HG03521 (cell line): ENCODE measurements at regions not wholly inside any gene's neighbourhood (a gene's known extent, or its start where the extent isn't known, plus 50 kb on each side); places are given as distances from the start of the nearest gene placed in this dataset.

Experiments used
- ATAC-seq: cut with Tn5 transposase; IDR thresholded peaks from one replicate; pipeline ENCODE4 v1.9.1; 2021; ENCODE audit warnings: mild to moderate bottlenecking, moderate library complexity; ENCODE audit not compliant: unreplicated experiment

DNA sequence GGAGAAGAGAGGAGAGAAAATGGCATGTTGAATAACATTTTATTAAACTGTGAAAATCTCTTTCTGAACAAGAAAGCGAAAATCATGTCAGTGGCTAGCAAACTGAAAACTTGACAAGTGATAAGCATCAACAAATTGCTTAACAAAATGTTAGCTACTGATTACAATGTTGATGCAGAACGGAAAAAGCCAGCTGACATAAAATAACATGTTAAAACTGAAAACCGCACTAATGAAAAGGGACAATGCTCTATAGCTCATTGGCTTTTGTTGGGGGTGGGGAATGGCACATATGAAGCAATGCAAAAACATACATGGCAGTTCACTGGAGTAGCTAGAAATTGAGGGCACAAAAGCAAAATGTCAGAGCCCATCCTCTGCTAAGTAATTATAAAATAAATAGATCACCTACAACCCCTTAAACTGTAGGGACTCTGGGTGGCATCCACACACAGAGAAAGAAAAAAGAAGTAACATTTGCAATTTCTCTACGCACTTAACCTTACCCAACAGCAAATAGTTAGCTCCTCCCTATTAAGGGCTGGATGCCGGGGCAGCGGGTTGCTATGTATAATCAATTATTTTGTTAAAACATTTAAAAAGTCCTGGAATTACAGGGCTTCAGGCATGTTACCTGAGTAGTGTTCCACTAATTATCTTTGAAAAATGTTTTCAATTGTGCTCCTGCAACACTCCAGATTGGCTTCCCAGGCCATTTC, 129.2 kb upstream of the USP15 start:
- ATAC-seq = no peak

DNA sequence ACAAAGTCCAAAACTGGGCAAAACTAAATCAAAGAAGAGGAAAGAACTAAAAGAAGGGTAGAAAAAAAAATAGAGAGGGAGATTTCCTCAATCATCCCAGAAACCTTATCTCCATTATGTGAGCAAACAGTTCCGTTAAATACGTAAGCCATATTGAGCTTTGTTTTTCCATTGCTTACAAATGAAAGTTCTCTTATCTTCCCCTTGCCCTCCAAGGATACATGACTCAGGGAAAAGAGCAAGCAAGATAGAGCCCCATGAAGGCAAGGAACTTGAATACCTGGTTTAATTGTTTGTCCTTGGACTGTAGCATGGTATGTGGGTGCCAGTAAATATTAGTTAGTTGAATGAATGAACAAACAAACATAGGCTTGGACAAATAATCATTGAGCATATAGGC, 126.8 kb upstream of the USP15 start:
- ATAC-seq = no peak

DNA sequence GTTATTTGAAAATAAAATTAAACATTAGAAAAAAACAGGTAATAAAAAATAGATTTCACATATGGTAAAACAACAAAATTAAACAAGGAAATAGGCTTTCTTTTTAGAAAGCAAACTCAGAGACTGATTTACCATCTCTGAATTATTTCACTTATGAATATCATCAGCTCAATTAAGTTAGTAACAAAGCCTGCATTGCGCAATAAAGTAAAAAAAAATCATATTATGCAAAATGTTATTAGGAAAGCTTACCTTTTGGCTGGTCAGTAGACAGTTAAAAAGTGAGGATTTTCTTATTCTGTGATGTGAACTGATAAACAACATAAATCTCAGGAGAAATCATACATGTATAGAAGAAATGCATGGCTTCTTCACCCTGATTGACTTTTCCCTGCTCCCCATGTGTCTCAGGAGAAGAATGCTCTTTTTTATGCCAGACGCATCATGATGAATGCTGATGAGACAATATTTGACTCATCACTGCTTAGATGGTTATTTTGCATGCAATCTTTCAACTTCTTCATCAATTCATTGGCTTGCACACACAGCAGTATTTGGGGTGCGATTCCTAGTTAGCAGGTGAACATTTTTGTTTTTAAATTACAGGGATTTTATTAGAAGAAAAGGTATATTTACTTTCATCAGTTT, 124.5 kb upstream of the USP15 start:
- ATAC-seq = no peak

DNA sequence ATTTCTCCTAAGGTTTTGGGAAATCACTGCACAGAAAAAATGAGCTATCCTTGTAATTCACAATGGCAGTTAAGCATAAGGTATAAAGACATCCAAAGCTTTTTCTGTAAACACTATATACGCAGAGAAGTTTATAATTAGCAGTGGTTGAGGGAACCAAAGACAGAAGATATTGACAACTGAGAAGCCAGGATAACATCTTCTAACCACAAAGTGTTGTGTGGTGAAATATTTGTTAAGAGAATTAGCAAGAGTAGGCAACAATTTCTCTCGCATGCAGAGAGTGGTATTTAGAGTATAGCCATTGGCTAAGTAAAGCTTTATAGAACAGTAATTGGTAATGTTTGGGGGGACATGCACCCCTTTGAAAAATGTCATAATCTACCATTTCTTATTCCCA, 123.7 kb upstream of the USP15 start:
- no peak for ATAC-seq

DNA sequence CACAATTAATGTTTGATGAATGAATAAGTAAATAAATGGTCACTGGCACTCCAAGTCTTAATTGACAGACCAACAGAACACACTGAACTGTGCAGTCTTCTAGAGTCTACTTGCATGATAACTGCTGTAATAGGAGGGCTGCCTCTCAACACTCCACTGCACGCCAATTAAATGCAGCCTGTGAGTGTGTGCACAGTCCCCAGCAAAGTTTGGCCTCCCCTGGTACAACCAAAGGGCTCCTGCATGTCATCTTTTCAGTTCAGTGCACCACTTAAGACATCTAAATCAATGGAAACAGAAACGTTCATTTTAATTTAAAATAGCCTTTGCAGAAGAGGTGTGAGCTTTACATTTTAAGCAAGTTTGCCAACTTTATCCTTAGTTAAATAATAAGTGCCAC, 121.7 kb upstream of the USP15 start:
- ATAC-seq = no peak

DNA sequence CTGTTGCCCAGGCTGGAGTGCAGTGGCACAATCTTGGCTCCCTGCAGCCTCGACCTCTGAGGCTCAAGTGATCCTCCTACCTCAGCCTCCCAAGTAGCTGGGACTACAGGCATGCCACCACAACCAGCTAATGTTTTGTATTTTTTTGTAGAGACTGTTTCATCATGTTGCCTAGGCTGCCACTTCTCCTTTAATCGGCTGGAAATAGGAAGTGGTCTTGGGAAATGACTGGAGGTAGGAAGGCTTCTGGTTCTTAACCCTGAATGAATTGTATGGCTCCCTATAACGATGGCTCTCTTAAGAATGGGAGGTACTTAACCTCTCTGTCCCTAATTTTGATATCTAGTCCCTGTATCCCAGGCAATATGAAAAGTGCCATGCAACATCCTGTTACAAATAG, 113.9 kb upstream of the USP15 start:
- no peak for ATAC-seq

DNA sequence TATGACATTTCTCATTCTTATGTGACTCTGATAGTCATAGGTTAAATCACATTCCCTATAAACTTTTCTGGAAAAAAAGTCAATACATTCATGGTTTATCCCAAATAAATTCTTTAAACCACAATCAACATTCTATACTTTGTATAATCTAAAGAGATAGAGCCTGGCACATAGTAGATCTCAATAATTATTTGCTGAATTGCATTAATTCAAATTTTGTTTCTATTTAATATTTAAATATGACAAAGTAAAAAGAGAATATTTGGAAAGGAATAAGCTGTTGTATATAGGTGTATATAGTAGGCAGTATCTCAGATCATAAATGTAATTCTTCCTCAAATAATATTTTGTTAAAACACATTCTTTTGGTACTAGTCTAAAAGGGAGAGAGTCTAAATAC, 102.2 kb upstream of the USP15 start:
- no peak for ATAC-seq

DNA sequence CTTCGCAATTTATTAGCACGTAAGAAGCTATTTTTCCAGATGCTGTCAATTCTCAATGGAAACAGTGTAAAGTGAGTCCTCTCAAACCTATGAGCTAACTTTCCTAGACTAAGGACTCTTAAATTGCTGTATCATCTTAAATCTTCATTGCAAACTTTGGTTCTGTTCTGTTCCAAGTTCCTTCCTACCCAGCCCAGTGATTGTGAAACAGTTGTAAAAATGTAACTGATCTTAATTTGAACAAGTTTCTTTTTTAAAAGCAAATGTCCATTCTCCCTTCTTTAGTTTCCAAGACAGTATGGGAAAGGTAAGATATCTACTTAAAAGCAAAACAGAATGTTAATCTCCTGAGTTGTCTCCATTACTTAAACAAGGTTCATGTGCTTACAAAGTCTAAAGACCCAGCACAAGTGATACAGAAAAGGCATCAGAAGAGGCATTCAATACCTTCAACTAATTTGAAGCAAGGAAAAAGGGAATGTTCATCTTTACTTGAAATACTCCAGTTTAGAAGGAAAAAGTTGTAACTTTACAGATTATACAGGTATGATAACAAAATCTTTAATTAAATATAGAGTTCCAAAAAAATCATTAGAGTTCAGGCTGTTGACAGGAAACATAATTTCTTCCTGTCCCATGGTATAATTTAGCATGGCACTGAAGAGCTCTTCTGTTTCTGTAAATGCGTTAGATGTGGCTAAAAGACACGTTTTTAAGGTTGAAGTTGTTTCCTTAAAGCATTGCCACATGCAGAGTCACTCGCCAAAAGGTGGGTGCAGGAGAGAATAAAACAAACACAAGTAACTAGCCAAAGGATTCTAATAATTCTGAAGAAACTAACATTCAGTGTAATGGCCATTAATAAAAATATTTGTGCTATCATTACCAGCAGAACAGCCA, 101.5 kb upstream of the USP15 start:
- ATAC-seq = no peak

DNA sequence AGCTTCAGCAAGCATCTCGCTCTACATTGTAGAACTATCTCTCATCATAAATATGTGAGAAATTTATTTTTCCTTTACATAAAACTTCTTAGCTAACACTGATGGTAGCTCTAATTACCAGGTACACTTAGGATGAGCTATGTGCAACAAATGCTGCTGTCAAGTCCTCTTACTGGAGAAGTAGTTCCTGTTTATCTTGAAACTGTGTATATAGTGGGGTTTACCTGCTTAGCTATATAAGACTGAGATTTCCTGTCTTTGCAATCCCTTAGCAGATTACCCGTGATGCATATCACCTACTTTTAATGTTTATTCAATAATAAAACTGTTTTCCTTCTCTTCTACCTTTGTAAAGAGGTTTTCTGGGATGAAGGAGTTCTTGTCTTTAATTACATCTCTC, 98.0 kb upstream of the USP15 start:
- no peak for ATAC-seq

DNA sequence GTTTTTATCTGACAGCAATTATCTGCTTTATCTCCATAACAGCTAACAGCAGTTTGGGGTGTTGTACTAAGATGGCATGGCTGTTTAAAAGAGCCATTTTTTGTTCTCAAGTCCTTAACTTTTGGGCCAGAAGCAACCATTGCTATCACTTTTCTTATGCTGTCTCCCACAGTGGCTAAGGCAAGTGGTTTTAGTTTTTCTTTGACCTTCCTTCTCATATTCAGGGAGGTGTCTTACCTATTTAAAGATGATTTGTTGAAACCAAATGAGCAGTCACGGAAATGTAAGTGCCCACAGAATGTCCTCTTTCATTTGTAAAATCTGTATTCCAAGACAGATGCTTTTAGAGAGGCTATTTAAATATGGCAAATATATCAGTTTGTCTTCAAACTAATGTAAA, 96.8 kb upstream of the USP15 start:
- no peak for ATAC-seq

DNA sequence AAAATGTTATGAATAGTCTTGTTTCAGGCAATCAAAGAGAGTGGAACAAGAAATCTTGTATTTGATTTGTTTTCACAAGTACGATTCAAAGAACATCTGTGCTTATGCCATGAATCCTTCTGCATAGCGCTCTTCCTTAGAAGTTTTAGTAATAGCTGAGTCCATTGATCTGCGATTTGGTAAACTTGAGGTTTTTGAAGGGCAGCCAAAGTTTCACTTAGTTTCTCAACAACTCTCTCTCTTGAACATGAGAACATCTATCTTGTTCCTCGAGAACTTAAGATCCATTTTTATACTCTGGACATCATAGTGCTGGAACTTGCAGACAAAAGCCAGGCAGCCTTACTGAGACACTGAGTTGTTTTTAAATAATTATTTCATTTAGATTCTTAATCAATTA, 96.2 kb upstream of the USP15 start:
- no peak for ATAC-seq

DNA sequence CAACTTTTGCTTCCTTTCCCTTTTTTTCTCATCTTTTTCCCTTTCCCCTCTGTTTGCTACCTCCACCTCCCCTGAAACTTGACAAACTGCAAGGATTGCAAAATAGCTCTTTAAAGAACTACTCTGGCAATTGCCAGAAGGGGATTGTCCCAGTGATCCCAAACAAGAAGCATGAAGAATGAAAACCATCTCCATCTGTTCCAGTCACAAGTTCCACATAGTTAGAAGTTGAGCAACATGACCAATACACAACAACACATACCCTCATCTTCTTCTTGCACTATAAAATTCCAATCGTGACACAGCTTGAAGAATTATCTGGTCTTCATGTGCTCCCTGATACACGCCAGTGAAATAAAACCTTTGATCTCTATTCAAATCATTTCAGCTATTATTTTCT, 93.7 kb upstream of the USP15 start:
- ATAC-seq = no peak

DNA sequence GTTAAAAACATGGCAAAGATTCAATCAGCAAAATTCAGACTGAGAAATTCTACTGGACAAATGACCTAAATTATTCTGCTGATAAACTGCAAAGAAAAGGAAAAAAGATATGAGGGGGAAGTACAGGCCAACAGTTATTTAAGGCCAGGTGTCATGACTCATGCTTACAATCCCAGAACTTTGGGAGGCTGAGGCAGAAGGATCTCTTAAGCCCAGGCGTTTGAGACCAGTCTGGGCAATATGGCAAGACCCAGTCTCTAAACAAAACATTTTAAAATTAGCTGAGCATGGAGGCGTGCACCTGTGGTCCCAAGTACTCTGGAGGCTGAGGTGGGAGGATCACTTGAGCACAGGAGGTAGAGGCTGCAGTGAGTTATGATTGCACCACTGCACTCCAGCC, 91.8 kb upstream of the USP15 start:
- no peak for ATAC-seq

DNA sequence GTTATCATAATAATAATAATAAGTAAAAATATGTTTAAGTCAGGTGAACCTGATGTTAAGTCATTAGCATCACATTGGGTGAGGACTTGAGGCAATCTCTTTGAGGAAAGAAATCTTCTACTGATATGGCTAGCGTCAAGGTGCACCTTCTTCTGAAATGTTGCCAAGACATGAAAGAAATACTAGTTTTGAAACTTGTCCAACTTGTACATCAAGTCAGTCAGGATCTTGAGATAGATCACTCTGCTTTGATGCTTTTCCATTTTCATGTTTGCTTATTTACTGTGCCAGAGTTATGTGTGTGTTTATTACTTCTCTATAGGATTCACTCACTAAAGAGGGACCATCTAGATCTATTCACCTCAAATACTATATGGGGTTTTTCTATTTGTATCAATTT, 90.0 kb upstream of the USP15 start:
- ATAC-seq = no peak

DNA sequence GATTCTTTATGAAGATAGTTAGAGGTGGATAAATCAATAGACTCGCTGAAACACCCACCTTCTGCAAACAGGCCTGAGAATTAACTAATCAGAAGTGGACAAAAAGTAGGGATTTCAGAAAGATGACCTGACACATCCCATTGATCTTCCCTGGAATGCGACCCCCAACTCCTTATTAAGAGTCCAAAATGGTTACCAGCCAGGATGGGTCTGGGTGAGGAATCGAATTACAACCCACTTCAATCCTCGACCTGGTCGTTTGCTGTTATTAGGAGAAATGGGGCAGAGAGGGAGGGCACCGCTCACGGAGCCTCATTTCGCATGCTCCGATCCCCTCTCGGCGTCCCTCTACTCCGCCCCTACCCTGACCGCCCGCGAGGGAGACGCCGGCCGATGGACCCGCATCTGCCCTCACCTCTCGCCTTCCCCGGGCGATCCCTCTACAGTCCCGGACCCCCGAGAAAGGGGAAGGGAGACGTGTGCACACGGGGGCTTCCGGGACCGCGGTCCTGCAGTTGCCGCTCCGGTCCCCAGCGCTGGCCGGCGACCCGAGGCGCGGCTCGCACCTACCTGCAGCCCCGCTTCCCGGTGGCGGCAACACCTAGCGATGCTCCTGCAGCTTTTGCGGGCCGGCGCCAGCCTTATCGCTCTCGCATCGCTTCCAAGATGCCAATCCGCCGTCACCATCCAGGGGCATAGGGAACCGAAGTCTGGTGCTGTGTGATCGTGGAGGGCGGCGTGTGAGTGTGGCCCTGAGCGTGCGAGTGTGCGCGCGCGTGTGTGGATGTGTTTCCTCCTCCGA, 69.3 kb upstream of the USP15 start:
- no peak for ATAC-seq

DNA sequence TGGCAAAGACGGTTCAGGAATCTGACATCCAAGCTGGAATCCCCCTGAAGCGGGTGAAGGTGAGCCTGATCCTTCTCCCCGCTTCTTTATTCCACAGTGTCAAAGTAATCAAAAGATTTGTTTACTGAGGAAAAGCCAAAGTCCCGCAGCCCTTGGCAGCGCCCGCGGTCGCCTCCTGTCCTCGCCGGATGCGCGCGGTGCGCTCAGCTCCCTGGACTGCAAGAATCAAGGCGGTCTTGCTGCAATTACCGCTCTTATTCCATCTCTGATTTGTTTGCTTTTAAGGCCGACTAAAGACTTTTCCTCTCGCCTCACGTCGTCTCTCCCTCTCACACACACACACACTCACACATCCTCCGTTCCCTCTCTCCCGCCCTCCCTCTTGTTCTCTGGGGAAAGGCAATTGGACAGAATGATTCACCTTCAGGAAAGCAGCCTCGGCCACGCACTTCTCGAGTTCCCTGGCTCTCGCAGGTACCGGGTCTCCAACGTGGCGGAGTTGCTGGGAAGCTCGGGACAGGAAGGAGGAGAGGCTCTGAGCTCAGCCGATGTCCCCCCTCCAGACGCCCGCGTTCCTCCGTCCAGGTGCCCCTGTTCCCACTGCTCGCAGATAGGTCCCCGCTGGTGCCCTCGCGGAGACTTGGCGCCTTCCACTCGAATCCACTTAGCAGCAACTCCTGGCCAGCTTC, 68.6 kb upstream of the USP15 start:
- no peak for ATAC-seq

DNA sequence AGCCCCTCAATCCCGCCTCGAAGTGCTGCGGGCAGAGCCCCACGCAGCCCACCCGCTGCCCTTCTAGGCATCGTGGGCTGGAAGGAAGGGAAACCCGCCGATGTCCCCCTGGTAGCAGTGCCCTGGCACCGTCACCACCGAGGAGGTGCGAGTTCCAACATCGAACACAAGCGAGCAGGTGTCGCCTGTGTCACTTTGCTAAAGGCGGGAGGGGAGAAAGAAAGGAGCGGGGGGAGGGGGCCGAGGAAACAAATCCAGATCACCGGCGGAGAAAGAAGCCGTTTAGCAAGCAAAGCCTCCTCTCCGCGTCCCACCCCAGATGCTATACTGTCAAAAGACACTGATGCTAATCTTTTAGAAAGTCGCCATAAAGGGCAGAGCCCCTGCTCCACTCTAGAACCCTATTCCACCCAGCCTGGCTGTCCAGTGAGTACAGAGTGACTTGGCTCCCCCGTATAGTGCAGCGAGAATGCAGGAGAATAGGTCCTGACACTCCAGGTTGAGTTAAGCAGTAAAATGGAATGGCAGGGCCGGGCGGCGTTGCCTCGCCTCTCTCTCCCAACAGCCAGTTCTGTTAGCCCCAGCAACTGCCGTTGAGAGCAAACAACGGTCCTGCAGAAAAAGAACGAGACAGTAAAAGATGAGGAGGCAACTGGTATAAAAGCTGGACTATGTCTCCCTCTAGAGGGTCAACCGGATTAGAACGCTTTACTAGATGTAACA, 67.9 kb upstream of the USP15 start:
- ATAC-seq = peak; percentile 88

DNA sequence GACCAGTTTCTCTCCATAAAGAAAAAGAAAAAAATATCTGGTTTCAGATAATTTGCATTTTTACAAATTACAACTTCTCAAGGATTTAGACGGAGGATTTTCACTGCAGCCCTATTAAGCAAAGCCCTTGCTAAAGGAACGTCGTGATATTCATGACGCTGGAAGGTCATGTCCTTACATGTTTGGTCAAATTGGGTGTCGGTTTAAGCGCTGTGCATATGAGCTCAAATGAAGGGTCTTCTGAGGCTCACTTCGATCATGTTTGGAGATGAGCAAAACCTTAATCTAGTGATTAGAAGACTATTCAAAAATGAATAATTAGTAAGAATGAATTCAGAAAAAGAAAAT, 67.3 kb upstream of the USP15 start:
- ATAC-seq = no peak

DNA sequence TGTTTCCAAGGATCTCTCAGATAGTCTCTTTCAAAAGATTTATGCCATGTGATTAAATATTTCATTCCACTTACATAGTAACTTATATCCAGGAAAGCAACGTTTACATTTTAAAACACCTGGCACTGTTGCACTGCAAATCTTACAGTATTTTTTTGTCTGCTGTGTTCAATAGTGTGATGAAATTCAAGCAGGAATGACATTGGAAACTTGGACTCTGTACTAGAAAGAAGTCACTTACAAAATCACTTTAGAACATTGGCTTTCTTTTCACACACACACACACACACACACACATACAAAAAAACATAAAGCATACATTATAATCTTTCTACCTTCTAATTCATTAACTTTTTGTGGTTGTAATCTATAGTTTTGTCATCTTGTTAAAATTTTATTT, 66.2 kb upstream of the USP15 start:
- ATAC-seq = no peak

DNA sequence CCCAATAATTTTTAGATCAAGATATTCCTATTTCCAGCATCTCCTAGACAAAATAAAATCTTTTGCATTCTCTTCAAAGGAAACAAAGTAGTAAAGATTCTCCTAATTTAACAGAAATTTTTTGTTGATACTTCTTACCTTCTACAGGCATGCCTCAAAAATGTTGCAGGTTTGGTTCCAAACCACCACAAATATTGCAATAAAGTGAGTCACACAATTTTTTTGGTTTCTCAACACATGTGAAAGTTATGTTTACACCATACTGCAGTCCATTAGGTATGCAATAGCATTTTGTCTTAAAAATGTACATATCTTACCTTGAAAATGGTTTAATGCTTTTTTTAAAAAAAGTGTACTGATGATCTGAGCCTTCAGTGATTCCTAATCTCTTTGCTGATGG, 65.6 kb upstream of the USP15 start:
- ATAC-seq = no peak
